ENCODE measurements at regions not wholly inside any gene's neighbourhood (a gene's known extent, or its start where the extent isn't known, plus 50 kb on each side); places are given as distances from the start of the nearest gene placed in this dataset.
A peak's percentile ranks its signal among the peaks of the same experiment; 100 is the strongest.

- DNase-seq: no peak
Observed at GRCh38 chr17:77001487-77001886, 133.3 kb downstream of the MGAT5B start.

GRCh38 chr17:77002103-77003045 is 134.2 kb downstream of the MGAT5B start:
- DNase-seq: no peak

DNA sequence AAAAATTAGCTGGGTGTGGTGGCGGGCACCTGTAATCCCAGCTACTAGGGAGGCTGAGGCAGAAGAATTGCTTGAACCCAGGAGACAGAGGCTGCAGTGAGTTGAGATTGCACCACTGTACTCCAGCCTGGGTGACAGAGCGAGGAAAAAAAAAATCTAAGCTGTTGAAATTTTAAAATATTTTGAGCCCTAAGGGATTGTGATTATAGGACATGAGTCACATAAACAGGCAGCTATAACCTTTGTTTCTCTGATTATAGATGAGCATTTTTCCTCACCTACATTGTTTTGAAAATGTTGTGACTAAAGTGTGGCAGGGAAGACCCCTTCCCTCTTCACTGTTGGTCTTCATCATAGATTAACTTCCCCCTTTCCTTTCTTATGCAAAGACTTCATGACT is 135.5 kb downstream of the MGAT5B start:
- DNase-seq: no peak

DNA sequence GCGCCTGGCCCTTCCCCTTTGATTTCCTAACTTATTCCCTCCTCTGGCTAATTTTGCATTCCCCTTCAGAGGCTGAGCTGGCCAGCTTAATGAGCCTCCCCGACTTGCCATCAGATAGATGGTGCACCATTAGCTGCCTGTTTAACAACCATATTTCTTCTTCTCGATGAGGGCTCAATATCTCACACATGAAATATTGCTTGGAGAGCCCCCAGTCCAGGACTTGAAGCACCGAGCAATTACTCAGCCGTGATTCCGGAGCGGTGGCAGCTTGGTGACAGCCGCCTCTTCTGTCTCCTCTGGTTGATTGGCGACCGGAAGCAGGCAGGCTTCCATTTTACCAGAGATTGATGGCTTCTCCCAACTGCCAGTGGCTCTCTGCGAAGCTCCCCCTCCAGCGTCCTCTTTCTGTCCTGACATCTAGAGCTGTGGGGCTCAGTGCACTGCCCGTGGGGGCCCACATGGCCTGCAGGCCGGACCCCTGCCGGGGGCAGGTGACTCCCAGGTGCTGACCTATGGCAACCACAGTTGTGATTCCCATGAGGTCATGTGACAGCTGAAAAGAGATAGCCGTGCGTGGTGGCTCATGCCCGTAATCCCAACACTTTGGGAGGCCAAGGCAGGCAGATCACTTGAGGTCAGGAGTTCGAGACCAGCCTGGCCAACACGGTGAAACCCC is 133.7 kb upstream of the SEC14L1 start:
- no peak for DNase-seq

DNA sequence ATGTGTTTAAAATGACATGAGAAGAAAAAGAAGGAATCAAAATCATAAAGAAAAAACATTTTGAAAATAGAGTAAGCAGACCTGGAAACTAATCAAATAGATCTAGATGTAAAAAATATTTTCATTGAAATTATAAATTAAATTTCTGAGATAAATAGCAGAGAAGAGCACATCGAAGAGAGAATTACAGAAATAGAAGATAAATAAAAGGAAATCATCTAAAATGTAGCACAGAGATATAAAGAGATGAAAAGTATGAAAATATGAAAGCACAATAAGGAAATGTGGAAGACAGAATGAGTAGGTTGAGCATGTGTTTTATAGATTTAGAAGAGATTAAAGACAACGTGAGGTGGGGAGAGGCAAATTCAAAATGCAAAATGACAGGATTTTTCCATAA is 130.9 kb upstream of the SEC14L1 start:
- no peak for DNase-seq

DNA sequence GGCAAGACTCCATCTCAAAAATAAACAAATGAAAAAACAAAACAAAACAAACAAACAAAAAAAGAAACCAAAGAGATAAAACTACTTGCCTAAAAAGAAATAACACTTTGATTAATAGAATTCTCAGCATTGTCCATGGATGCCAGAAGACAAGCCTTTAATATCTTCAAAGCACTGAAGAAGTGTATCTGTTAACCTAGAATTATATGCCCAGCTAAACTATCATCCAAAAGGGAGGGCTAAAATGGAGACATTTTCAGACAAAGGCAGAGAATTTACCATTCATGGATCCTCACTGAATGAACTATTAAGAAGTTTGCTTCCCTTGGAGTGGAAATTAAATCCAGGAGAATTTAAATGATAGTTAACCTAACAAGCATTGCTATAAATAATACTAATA is 130.1 kb upstream of the SEC14L1 start:
- no peak for DNase-seq

DNA sequence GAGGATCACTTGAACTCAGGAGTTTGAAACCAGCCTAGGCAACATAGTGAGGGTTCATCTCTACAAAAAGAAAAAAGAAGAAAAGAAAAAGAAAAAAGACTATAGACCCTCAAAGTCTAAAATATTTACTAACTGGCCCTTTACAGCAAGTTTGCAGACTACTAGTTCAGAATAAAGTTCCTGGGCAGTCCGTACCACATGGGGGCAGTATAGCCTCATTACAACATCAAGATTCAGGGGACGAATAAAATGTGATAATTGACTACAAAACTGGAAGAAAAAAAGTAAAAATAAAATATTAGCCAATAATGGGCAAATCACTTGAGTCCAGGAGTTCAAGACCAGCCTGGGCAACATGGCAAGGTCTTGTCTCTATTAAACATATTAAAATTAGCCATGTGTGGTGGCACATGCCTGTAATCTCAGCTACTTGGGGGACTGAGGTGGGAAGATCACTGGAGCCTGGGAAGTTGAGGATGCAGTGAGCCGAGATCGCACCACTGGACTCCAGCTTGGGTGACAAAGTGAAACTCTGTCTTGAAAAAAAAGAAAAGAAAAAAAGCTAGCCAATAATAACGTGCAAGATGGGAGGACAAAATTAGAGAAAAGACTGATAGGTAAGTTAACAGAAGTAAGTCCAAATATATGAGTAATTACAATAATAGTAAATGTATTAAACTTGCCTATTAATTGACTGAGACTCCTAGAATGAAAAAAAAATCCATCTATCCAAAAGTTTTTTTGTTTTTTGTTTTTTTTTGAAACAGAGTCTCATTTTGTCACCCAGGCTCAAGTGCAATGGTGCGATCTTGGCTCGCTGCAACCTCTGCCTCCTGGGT is 129.4 kb upstream of the SEC14L1 start:
- DNase-seq: peak; percentile 4

DNA sequence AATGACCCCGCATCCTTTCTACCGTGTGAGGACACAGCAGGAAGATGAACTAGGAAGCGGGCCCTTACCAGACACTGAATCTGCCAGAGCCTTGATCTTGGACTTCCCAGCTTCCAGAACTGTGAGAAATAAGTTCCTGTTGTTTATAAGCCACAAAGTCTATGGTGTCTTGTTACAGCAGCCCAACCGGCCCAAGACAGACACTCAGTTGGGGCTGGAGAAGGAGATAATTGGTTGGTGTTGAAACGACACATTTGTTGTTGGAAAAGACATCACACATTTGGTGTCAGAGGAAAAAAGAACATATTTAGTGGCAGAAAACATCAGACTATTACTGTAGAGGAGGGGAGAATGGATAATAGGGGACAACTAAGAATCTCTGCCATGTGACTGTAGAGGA is 122.3 kb upstream of the SEC14L1 start:
- DNase-seq: no peak

GRCh38 chr17:77019893-77020379 is 120.8 kb upstream of the SEC14L1 start:
- DNase-seq: no peak

GRCh38 chr17:77020973-77021372 is 119.8 kb upstream of the SEC14L1 start:
- no peak for DNase-seq

DNA sequence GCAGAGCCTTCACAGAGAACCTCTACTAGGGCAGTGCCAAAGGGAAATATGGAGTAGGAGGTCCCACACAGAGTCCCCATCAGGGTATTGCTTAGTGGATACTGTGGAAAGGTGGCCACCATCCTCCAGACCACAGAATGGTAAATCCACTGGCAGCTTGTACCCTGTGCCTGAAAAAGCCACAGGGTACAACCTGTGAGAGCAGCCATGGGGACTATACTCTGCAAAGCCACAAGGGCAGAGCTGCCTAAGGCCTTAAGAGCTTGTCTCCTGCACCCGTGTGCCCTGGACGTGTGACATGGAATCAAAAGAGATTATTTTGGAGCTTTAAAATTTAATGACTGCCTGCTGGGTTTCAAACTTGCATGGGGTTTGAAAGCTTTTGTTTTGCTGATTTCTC is 118.0 kb upstream of the SEC14L1 start:
- no peak for DNase-seq

DNA sequence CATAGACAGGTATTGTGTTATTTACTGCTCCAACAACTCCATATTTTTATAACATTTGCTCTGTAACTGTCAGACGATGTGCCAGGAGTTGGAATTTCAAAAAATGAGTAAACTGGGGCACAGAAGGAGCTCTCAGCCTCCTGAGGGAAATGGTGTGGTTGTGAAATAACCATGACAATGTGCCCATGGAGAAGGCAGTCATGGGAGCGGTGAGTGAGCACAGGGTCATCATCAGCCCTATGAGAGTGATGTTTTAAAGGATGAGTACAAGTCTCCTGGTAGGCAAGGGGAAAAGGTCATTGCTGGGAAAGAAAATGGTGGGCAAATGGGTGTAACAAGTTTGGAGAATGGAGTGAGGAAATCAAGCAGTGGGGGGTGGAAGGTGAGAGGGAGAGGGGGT is 115.0 kb upstream of the SEC14L1 start:
- DNase-seq: no peak

- no peak for DNase-seq
Observed at GRCh38 chr17:77027271-77027889, 113.4 kb upstream of the SEC14L1 start.

- DNase-seq: no peak
Observed at GRCh38 chr17:77028900-77029299, 111.9 kb upstream of the SEC14L1 start.

DNA sequence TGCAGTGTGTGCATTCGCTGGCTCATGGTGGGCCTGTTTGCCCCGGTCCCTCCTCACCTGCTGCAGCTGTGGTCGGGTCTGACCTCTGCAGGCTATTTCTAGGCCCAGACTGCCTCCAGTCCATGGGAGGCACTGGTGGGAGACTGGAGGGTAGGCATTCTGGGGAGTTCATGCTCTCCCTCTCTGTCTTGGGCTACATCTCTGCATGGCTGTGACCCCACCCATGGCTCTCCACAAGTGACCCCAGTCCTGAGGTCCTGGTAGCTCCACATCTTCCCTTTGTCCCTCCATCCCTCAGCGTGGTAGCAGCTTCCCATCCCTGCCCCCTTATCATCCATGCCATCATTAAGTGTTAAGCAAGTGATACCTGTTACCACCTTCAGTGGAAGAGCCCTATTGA is 107.8 kb upstream of the SEC14L1 start:
- DNase-seq: no peak

DNA sequence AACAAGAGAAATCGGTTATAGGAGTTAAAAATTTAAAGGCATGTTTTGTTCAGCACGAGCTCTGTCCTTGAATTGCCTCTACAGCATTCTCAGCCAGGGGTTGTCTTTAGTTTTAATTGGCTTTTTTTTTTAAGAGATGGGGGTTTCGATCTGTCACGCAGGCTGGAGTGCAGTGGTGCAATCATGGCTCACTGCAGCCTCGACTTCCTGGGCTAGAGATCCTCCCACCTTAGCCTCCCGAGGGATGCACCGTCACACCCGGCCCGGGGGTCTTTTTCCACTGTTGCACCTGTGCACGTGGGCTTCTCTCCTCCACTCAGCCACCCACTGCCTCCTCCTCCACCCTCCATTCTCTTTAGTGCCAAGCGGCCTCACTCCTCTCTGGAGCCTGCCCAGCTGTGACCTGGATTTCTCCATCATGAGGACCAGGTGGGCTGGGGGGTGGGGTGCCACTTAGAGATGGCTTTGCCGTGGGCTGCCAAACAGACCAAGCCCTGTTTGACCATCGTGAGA is 106.8 kb upstream of the SEC14L1 start:
- DNase-seq: no peak

DNA sequence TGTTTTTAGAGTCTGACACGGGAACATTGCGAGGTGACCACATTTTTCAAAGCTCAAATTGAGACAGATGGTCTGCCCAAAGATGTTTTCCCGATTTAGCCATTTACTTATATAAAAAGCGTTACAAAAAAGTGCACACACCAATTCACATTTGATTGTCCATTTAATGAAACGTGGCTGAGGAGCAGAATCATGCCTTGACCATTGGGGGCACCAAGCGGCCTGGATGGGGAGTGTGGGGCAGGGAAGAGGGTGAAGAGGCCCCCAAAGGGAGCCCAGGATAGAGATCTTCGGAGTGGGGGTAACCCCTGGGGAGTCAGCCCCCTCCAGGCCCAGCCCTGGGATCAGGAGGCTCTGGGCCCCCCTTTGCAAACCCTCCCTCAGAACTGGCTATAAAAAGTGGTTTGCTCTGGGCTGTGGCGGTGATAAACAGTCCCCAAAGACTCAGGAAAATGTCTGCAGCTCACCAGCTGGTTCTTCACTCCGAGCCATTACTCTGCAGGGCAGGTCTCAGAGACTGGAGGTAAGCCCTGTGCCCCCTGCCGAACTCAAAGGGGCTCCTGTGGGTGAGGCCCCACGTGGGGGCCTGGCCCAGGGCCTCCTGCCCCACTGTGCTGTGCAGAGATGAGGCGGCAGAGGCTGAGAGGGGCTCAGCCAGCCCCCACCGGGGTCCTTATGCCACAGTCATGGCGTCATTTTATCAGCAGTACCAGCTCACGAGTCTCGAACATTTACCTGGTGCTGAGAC is 105.9 kb upstream of the SEC14L1 start:
- DNase-seq: no peak

DNA sequence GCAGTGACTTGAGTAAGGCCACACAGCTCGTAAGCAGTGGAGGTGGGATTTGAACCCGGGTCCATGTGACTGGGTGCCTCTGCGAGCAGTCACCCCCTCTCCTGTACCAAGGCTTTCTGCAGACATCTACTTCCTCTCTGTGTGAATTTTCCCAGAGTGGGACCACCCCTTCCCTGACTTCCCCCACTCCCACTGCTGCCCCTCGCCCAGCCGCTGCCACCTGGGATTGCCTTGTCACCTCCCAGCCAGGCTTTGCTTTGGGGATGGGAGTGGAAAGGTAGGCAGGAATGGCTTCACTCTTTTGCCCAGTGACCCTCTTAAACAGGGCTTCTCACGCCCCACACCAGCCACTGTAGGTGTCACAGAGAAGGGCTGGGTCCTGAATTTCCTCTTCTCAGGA is 105.2 kb upstream of the SEC14L1 start:
- DNase-seq: no peak

GRCh38 chr17:77036136-77036840 is 104.5 kb upstream of the SEC14L1 start:
- DNase-seq: no peak

GRCh38 chr17:77036841-77037381 is 103.9 kb upstream of the SEC14L1 start:
- no peak for DNase-seq

- DNase-seq: no peak
Observed at GRCh38 chr17:77037943-77038342, 102.8 kb upstream of the SEC14L1 start.
